ENCODE measurements at regions not wholly inside any gene's neighbourhood (a gene's known extent, or its start where the extent isn't known, plus 50 kb on each side); places are given as distances from the start of the nearest gene placed in this dataset.

GRCh38 chr1:54475946-54476516 lies 69.8 kb upstream of the SSBP3 start:
- no peak for TF ChIP-seq POLR2AphosphoS5 (IDR thresholded peaks at IDR 0.05; ENCODE audit: borderline replicate concordance, low read depth, low read length)
- TF ChIP-seq FOXP2 (optimal IDR thresholded peaks at IDR 0.05; ENCODE audit: control extremely low read depth, extremely low read length, insufficient read depth) = no peak
